GM12875 (cell line): ENCODE measurements at regions not wholly inside any gene's neighbourhood (a gene's known extent, or its start where the extent isn't known, plus 50 kb on each side); places are given as distances from the start of the nearest gene placed in this dataset.

Source experiments
- H3K4me3 ChIP-seq: one replicate; pipeline ENCODE4 v1.5.1; 2011; ENCODE audit warnings: low read depth, low read length, control low read depth
- CTCF ChIP-seq: IDR thresholded peaks from 2 replicates; pipeline ENCODE4 v1.5.1; 2011; ENCODE audit warnings: low read depth, mild to moderate bottlenecking, control low read depth, inconsistent platforms, low read length, moderate library complexity, borderline replicate concordance; ENCODE audit not compliant: insufficient read depth

- no peak for TF ChIP-seq CTCF
- H3K4me3 ChIP-seq: no peak overlapping the region
Observed at GRCh38 chr16:79400462-79401149, 199.9 kb downstream of the MAF start.

- no peak overlapping the region for H3K4me3 ChIP-seq
- TF ChIP-seq CTCF: no peak
Observed at GRCh38 chr16:79395591-79395990, 204.9 kb downstream of the MAF start.

GRCh38 chr16:79394206-79394605 lies 206.3 kb downstream of the MAF start:
- H3K4me3 ChIP-seq: no peak overlapping the region
- TF ChIP-seq CTCF: no peak

GRCh38 chr16:79393564-79393963 lies 207.0 kb downstream of the MAF start:
- no peak for TF ChIP-seq CTCF
- no peak overlapping the region for H3K4me3 ChIP-seq

GRCh38 chr16:79393127-79393526 lies 207.4 kb downstream of the MAF start:
- no peak for TF ChIP-seq CTCF
- H3K4me3 ChIP-seq: no peak overlapping the region

GRCh38 chr16:79392081-79392480 lies 208.5 kb downstream of the MAF start:
- H3K4me3 ChIP-seq: no peak overlapping the region
- TF ChIP-seq CTCF: no peak

- no peak for TF ChIP-seq CTCF
Observed at GRCh38 chr16:79391395-79391794, 209.1 kb downstream of the MAF start.

More at GRCh38 chr16:79391395-79391794, 209.1 kb downstream of the MAF start:
- no peak overlapping the region for H3K4me3 ChIP-seq
